OCI-LY3 (cell line): ENCODE measurements at regions not wholly inside any gene's neighbourhood (a gene's known extent, or its start where the extent isn't known, plus 50 kb on each side); places are given as distances from the start of the nearest gene placed in this dataset.

Source experiments
- H2AFZ ChIP-seq: fragments of 200-600, 300-600 bp; shearing (Covaris generic); 2 replicates; pipeline ENCODE4 v1.6.0; 2014; ENCODE audit warnings: antibody characterized with exemption, low read depth, low read length
- H3K27ac ChIP-seq: fragments of 200-600, 300-600 bp; sonication (generic); 2 replicates; pipeline ENCODE4 v1.5.1; 2014; ENCODE audit warnings: mild to moderate bottlenecking, low read length, moderate library complexity, mixed read lengths
- H3K27me3 ChIP-seq: fragments of 200-600, 300-600 bp; sonication (generic); 2 replicates; pipeline ENCODE4 v1.6.1; 2014; ENCODE audit warnings: low read depth, low read length, mixed read lengths
- H3K36me3 ChIP-seq: fragments of 200-600, 300-600 bp; sonication (generic); replicated peaks from 2 replicates; pipeline ENCODE3; 2014; ENCODE audit warnings: low read depth, low read length, mixed read lengths
- H3K4me1 ChIP-seq: fragments of 300-600, 200-600 bp; sonication (generic); 2 replicates; pipeline ENCODE4 v1.6.1; 2014; ENCODE audit warnings: low read length, mixed read lengths
- H3K4me2 ChIP-seq: fragments of 200-600, 300-600 bp; sonication (generic); 2 replicates; pipeline ENCODE4 v1.6.1; 2014; ENCODE audit warnings: low read length, mixed read lengths
- H3K4me3 ChIP-seq: fragments of 300-600, 200-600 bp; sonication (generic); 2 replicates; pipeline ENCODE4 v1.5.1; 2014; ENCODE audit warnings: antibody characterized with exemption, mild to moderate bottlenecking, low read length, moderate library complexity
- H3K79me2 ChIP-seq: fragments of 300-600, 200-600 bp; shearing (Covaris generic); 2 replicates; pipeline ENCODE4 v1.6.1; 2014; ENCODE audit warnings: mild to moderate bottlenecking, low read length, mixed read lengths
- H3K9ac ChIP-seq: fragments of 300-600, 200-600 bp; shearing (Covaris generic); 2 replicates; pipeline ENCODE4 v1.6.0; 2014; ENCODE audit warnings: mild to moderate bottlenecking, low read length, moderate library complexity
- H3K9me3 ChIP-seq: fragments of 200-600, 300-600 bp; shearing (Covaris generic); 2 replicates; pipeline ENCODE4 v1.6.1; 2014; ENCODE audit warnings: low read length, mixed read lengths; ENCODE audit not compliant: insufficient read depth
- H4K20me1 ChIP-seq: fragments of 200-600, 300-600 bp; sonication (generic); 2 replicates; pipeline ENCODE4 v1.6.1; 2016; ENCODE audit warnings: low read length, mixed read lengths; ENCODE audit not compliant: insufficient read depth
- EZH2phosphoT487 ChIP-seq: fragments of 200-600 bp; shearing (Covaris generic); IDR thresholded peaks from 2 replicates; pipeline ENCODE4 v1.6.1; 2018; ENCODE audit warnings: antibody characterized with exemption, mixed run types, low read depth
- TF ChIP-seq, protein P1 (sequence below): fragments of 200-600, 300-600 bp; sonication (generic); IDR thresholded peaks from 2 replicates; pipeline ENCODE4 v1.5.1; 2014; ENCODE audit warnings: antibody characterized with exemption, low read length, low read depth

- Histone ChIP-seq H2AFZ (no peak overlapping the region), H3K79me2 (no peaks in the 10 kb centered on the region), H3K9me3 (0 out of 2 replicates have a peak, but pooled peaks cover 5% of the 10 kb centered on the region), H3K27ac (no peak overlapping the region), H3K36me3 (no peaks in the 10 kb centered on the region), H3K9ac (no peak overlapping the region), H3K4me1 (no peaks in the 10 kb centered on the region), H4K20me1 (no peaks in the 10 kb centered on the region), H3K4me2 (no peak overlapping the region), H3K4me3 (no peak overlapping the region), H3K27me3 (no peaks in the 10 kb centered on the region)
- no peak for TF ChIP-seq EZH2phosphoT487
- TF ChIP-seq, protein P1, sequence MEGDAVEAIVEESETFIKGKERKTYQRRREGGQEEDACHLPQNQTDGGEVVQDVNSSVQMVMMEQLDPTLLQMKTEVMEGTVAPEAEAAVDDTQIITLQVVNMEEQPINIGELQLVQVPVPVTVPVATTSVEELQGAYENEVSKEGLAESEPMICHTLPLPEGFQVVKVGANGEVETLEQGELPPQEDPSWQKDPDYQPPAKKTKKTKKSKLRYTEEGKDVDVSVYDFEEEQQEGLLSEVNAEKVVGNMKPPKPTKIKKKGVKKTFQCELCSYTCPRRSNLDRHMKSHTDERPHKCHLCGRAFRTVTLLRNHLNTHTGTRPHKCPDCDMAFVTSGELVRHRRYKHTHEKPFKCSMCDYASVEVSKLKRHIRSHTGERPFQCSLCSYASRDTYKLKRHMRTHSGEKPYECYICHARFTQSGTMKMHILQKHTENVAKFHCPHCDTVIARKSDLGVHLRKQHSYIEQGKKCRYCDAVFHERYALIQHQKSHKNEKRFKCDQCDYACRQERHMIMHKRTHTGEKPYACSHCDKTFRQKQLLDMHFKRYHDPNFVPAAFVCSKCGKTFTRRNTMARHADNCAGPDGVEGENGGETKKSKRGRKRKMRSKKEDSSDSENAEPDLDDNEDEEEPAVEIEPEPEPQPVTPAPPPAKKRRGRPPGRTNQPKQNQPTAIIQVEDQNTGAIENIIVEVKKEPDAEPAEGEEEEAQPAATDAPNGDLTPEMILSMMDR = no peak
Observed at GRCh38 chr21:35420656-35421055, 371.6 kb upstream of the RUNX1 start.

DNA sequence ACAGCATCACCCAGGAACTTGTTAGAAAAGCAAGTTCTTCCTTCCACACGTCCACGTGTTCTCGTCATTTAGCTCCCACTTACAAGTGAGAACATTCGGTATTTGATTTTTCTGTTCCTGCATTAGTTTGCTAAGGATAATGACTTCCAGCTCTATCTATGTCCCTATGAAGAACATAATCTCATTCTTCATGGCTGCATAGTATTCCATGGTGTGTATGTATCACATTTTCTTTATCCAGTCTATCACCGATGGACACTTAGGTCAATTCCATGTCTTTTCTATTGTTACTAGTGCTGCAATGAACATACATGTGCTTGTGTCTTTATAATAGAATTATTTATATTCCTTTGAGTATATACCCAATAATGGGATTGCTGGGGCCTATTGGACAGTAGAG is 368.7 kb upstream of the RUNX1 start:
- H3K79me2 ChIP-seq = no peaks in the 10 kb centered on the region
- TF ChIP-seq, protein P1 = no peak
- TF ChIP-seq EZH2phosphoT487 = no peak
- no peaks in the 10 kb centered on the region for H4K20me1 ChIP-seq
- H3K27me3 ChIP-seq = peaks cover 12% of the 10 kb centered on the region; the same call in 1 of the 2 replicates
- 0 out of 2 replicates have a peak, but pooled peaks cover 5% of the 10 kb centered on the region for H3K9me3 ChIP-seq
- H3K9ac ChIP-seq = no peak overlapping the region
- no peak overlapping the region for H2AFZ ChIP-seq
- H3K4me3 ChIP-seq = no peak overlapping the region
- no peaks in the 10 kb centered on the region for H3K4me1 ChIP-seq
- H3K36me3 ChIP-seq = no peaks in the 10 kb centered on the region
- no peak overlapping the region for H3K27ac ChIP-seq
- H3K4me2 ChIP-seq = no peak overlapping the region

DNA sequence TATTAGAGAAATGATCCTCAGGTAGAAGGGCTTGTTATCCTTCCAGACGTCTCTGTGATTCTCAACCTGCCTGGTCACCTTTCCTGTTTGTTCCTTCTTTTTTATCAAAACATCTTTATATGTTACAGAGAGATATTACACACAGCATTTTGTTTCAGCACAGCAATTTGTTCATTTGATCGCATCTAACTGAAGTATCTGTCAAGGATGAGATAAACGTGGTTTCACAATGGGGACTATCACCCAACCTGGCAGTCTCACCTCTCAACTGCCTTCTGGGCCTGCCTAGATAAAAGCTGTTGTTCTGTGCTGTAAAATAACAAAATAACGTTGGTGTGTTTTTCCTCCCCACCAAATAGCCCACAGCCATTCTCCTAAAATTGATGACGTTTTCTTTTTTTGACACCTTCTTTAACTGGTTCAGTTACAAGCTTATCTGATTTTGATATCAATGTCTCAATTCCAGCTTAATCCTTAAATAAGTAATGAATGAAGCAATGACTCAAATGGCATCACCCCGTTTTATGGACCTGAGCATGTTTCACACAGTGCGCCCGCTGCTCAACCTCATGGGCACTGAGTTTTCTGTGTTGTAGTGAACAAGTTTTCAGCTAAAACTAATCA is 367.9 kb upstream of the RUNX1 start:
- Histone ChIP-seq H3K9me3 (0 out of 2 replicates have a peak, but pooled peaks cover 5% of the 10 kb centered on the region), H3K4me1 (no peaks in the 10 kb centered on the region), H3K36me3 (no peaks in the 10 kb centered on the region), H2AFZ (no peak overlapping the region), H3K4me3 (no peak overlapping the region), H3K4me2 (no peak overlapping the region), H3K27me3 (peaks cover 12% of the 10 kb centered on the region; the same call in 1 of the 2 replicates), H3K27ac (no peak overlapping the region), H3K79me2 (no peaks in the 10 kb centered on the region), H4K20me1 (no peaks in the 10 kb centered on the region), H3K9ac (no peak overlapping the region)
- no peak for TF ChIP-seq EZH2phosphoT487
- TF ChIP-seq, protein P1 = no peak

DNA sequence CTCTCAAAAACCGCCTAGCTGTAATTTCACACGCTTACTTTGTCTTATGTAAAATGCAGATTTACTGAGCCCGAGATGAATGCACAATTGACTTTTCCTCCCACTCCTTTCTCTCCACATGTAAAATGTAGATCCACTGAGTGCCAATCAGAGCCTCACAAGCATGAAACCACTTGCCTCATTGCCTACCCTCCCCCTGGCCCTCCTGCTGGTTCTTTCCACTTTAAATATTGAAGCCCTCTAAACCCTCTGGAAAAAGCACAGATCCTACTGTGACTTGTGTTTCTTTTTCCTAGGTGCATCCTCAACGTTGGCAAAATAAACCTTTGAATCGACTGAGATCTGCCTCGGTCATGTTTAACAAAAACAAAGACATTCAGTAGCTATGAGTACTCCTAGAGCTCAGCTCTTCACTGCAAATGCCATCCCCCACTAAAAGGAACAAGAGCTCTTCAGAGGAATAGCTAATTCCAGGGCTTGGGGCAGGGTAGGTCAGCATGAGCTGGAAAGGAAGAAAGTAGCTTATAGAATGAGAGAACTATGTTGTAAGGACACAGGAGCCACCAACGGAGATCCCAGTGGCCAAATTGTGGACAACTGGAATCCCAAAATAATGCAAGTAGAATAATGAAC is 365.5 kb upstream of the RUNX1 start:
- Histone ChIP-seq H3K36me3 (no peaks in the 10 kb centered on the region), H3K4me1 (no peaks in the 10 kb centered on the region), H3K4me3 (no peak overlapping the region), H3K27me3 (peaks cover 12% of the 10 kb centered on the region; the same call in 1 of the 2 replicates), H2AFZ (no peak overlapping the region), H3K4me2 (no peak overlapping the region), H3K9ac (no peak overlapping the region), H3K27ac (no peak overlapping the region), H3K79me2 (no peaks in the 10 kb centered on the region), H4K20me1 (no peaks in the 10 kb centered on the region), H3K9me3 (no peaks in the 10 kb centered on the region)
- TF ChIP-seq, protein P1 = no peak
- TF ChIP-seq EZH2phosphoT487 = no peak
